ENCODE measurements at regions not wholly inside any gene's neighbourhood (a gene's known extent, or its start where the extent isn't known, plus 50 kb on each side); places are given as distances from the start of the nearest gene placed in this dataset.

DNA sequence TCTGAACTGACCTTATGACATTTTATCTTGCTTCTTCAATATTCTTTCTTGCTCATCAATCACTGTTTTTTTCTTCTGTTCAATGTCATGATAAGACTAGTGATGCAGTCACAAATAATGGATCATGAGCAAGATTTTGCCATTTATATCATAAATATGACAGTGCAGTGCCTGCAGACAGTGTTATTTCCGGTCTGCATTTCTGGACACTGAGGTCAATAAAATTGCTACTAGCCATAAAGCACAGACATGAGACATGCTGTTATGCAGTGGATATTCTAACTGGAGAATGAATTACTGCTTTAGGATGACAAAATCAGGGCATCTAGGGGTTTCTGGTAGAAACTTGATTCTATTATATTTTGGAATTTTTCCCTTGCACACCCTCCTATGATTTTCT is 1509.7 kb upstream of the LRRTM3 start:
- TF ChIP-seq, protein P1, sequence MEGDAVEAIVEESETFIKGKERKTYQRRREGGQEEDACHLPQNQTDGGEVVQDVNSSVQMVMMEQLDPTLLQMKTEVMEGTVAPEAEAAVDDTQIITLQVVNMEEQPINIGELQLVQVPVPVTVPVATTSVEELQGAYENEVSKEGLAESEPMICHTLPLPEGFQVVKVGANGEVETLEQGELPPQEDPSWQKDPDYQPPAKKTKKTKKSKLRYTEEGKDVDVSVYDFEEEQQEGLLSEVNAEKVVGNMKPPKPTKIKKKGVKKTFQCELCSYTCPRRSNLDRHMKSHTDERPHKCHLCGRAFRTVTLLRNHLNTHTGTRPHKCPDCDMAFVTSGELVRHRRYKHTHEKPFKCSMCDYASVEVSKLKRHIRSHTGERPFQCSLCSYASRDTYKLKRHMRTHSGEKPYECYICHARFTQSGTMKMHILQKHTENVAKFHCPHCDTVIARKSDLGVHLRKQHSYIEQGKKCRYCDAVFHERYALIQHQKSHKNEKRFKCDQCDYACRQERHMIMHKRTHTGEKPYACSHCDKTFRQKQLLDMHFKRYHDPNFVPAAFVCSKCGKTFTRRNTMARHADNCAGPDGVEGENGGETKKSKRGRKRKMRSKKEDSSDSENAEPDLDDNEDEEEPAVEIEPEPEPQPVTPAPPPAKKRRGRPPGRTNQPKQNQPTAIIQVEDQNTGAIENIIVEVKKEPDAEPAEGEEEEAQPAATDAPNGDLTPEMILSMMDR (IDR thresholded peaks at IDR 0.05; ENCODE audit: low read length), result no peak
- TF ChIP-seq EZH2 (IDR thresholded peaks at IDR 0.05; ENCODE audit: borderline replicate concordance, low read length), result no peak
